GM23338 (cell line): ENCODE measurements at regions not wholly inside any gene's neighbourhood (a gene's known extent, or its start where the extent isn't known, plus 50 kb on each side); places are given as distances from the start of the nearest gene placed in this dataset.

Source experiments
- ATAC-seq: fragments of 200-7000 bp; cut with Tn5 transposase; 3 replicates; pipeline ENCODE4 v1.9.1; 2020
- DNase-seq: peaks from one replicate; pipeline ENCODE4 v3.0.0-alpha.2; 2015; ENCODE audit warnings: low spot score
- H2AFZ ChIP-seq: fragments of 200-600 bp; sonication (generic); 2 replicates; pipeline ENCODE4 v1.8.0; 2016; ENCODE audit warnings: antibody characterized with exemption, mild to moderate bottlenecking, moderate library complexity
- H3F3A ChIP-seq: fragments of 200-600 bp; sonication (generic); replicated peaks from 2 replicates; pipeline ENCODE4 v1.8.0; 2017; ENCODE audit warnings: antibody characterized with exemption, mixed run types, low read depth
- H3K27ac ChIP-seq: fragments of 200-600 bp; sonication (generic); 2 replicates; pipeline ENCODE4 v1.6.1; 2016; ENCODE audit warnings: low read depth
- H3K27me3 ChIP-seq: fragments of 200-600 bp; sonication (generic); 2 replicates; pipeline ENCODE4 v1.8.0; 2016; ENCODE audit warnings: mild to moderate bottlenecking, mixed run types, moderate library complexity; ENCODE audit not compliant: insufficient read depth
- H3K36me3 ChIP-seq: fragments of 200-600 bp; sonication (generic); 2 replicates; pipeline ENCODE4 v1.8.0; 2016; ENCODE audit warnings: mild to moderate bottlenecking; ENCODE audit not compliant: insufficient read depth
- H3K4me1 ChIP-seq: fragments of 200-600 bp; sonication (generic); 2 replicates; pipeline ENCODE4 v1.8.0; 2016; ENCODE audit warnings: mild to moderate bottlenecking, moderate library complexity; ENCODE audit not compliant: insufficient read depth
- H3K4me2 ChIP-seq: fragments of 200-600 bp; sonication (generic); 2 replicates; pipeline ENCODE4 v1.7.1; 2017; ENCODE audit warnings: mixed run types
- H3K4me3 ChIP-seq: fragments of 200-600 bp; sonication (generic); 2 replicates; pipeline ENCODE4 v1.6.1; 2016; ENCODE audit warnings: mixed run types
- H3K79me2 ChIP-seq: fragments of 200-600 bp; sonication (generic); replicated peaks from 2 replicates; pipeline ENCODE4 v1.8.0; 2017; ENCODE audit warnings: mild to moderate bottlenecking; ENCODE audit not compliant: insufficient read depth
- H3K9me2 ChIP-seq: fragments of 200-600 bp; sonication (generic); 2 replicates; pipeline ENCODE4 v1.8.0; 2017; ENCODE audit not compliant: insufficient read depth
- H4K20me1 ChIP-seq: fragments of 200-600 bp; sonication (generic); replicated peaks from 2 replicates; pipeline ENCODE4 v1.8.0; 2017; ENCODE audit warnings: mild to moderate bottlenecking; ENCODE audit not compliant: insufficient read depth
- H3K27ac Mint-ChIP-seq: 2 replicates; pipeline ENCODE4 v1.8.0; 2020; ENCODE audit warnings: inconsistent platforms, mild to moderate bottlenecking, moderate library complexity, mixed read lengths
- H3K27me3 Mint-ChIP-seq: 3 replicates; pipeline ENCODE4 v1.8.0; 2022; ENCODE audit warnings: low read depth, mild to moderate bottlenecking, moderate library complexity, mixed read lengths, inconsistent platforms; ENCODE audit not compliant: insufficient read depth, poor library complexity
- H3K36me3 Mint-ChIP-seq: 3 replicates; pipeline ENCODE4 v1.8.0; 2021; ENCODE audit warnings: low read depth, mild to moderate bottlenecking, inconsistent platforms, moderate library complexity, mixed read lengths
- H3K4me1 Mint-ChIP-seq: 3 replicates; pipeline ENCODE4 v1.8.0; 2020; ENCODE audit warnings: mild to moderate bottlenecking, inconsistent platforms, mixed read lengths
- H3K4me3 Mint-ChIP-seq: 3 replicates; pipeline ENCODE4 v1.8.0; 2021; ENCODE audit warnings: moderate library complexity, mild to moderate bottlenecking, inconsistent platforms, mixed read lengths
- H3K9me3 Mint-ChIP-seq: 3 replicates; pipeline ENCODE4 v1.8.0; 2020; ENCODE audit warnings: moderate library complexity, mild to moderate bottlenecking, inconsistent platforms, mixed read lengths
- CREB1 ChIP-seq: fragments of 250-450 bp; sonication (Bioruptor Pico); IDR thresholded peaks from 2 replicates; pipeline ENCODE4 v1.5.0; 2020; ENCODE audit warnings: low read depth, mild to moderate bottlenecking, moderate library complexity
- JUNB ChIP-seq: IDR thresholded peaks from one replicate; pipeline ENCODE4 v1.6.1; 2016; ENCODE audit warnings: antibody characterized with exemption; ENCODE audit not compliant: unreplicated experiment
- NANOG ChIP-seq: IDR thresholded peaks from 2 replicates; pipeline ENCODE4 v1.6.1; 2016; ENCODE audit warnings: antibody characterized with exemption, borderline replicate concordance
- POLR2AphosphoS5 ChIP-seq: IDR thresholded peaks from 2 replicates; pipeline ENCODE4 v1.6.1; 2016; ENCODE audit warnings: antibody characterized with exemption, low read depth
- REST ChIP-seq: IDR thresholded peaks from one replicate; pipeline ENCODE4 v1.6.1; 2018; ENCODE audit warnings: antibody characterized with exemption; ENCODE audit not compliant: unreplicated experiment
- ZNF114 ChIP-seq: fragments of 250-450 bp; sonication (Bioruptor Pico); IDR thresholded peaks from 2 replicates; pipeline ENCODE4 v1.5.0; 2020; ENCODE audit warnings: mild to moderate bottlenecking, moderate library complexity
- ZNF331 ChIP-seq: fragments of 250-450 bp; sonication (Bioruptor Pico); IDR thresholded peaks from 2 replicates; pipeline ENCODE4 v1.5.0; 2020; ENCODE audit warnings: low read depth, mild to moderate bottlenecking, moderate library complexity
- ZNF462 ChIP-seq: fragments of 250-450 bp; sonication (Bioruptor Pico); IDR thresholded peaks from 2 replicates; pipeline ENCODE4 v1.5.0; 2020; ENCODE audit warnings: mild to moderate bottlenecking, moderate library complexity
- TF ChIP-seq, protein P1 (sequence below): IDR thresholded peaks from 2 replicates; pipeline ENCODE4 v1.6.1; 2016; ENCODE audit warnings: antibody characterized with exemption

DNA sequence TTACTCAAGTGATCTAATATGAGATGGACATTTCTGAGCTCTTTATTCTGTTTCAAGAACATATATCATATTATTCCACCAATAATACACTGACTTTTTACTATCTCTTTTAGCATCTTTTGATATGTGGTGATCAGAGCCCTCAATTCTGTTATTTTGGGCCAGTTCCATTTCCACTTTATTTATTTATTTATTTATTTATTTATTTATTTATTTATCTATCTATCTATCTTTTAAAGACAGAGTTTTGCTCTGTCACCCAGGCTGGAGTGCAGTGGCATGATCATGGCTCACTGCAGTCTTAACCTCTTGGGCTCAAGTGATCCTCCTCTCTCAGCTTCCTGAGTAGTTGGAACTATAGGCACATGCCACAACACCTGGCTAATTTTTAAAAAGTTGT, 57.4 kb upstream of the GRID2 start (continued):
- no peak for TF ChIP-seq REST
- no peak for TF ChIP-seq ZNF114 (CRISPR knock-in tag)
- TF ChIP-seq ZNF331 (CRISPR knock-in tag) = no peak
- no peak for TF ChIP-seq NANOG

DNA sequence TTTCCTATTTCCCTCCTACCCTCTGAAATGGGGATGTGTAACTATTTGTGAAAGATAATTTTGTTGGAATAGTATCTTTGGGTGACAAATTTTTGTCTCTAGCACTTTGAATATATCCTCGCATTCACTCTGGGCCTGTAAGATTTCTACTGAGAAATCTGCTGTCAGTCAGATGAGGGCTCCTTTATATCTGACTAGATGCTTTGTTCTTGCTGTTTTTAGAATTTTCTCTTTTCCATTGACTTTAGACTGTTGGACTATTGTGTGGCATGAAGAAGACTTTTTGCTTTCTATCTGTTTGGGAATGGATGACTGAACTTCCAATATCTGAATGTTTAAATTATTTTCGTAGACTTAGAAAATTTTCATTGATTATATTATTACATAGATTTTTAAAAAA, 54.2 kb upstream of the GRID2 start:
- Histone ChIP-seq H3K27ac (no peak overlapping the region), H3K36me3 (no peaks in the 10 kb centered on the region), H3K4me1 (no peaks in the 10 kb centered on the region), H4K20me1 (no peaks in the 10 kb centered on the region), H3K4me2 (no peak overlapping the region), H3K27me3 (peaks cover 44% of the 10 kb centered on the region), H3K79me2 (no peaks in the 10 kb centered on the region), H3K9me2 (no peaks in the 10 kb centered on the region; the same call in 1 of the 2 replicates), H3K4me3 (no peak overlapping the region), H2AFZ (no peak overlapping the region), H3F3A (peaks cover 22% of the 10 kb centered on the region)
- ATAC-seq (no peak), DNase-seq (no peak)
- Mint-ChIP-seq H3K27ac (no peak overlapping the region), H3K27me3 (peaks cover 39% of the 10 kb centered on the region), H3K4me1 (no peaks in the 10 kb centered on the region; the same call in 2 of the 3 replicates), H3K9me3 (peaks cover 69% of the 10 kb centered on the region), H3K36me3 (peaks cover 60% of the 10 kb centered on the region), H3K4me3 (no peak overlapping the region)
- TF ChIP-seq ZNF114 (CRISPR knock-in tag) (no peak), REST (no peak), ZNF462 (CRISPR knock-in tag) (no peak), CREB1 (CRISPR knock-in tag) (no peak), JUNB (no peak), POLR2AphosphoS5 (no peak)
- TF ChIP-seq, protein P1, sequence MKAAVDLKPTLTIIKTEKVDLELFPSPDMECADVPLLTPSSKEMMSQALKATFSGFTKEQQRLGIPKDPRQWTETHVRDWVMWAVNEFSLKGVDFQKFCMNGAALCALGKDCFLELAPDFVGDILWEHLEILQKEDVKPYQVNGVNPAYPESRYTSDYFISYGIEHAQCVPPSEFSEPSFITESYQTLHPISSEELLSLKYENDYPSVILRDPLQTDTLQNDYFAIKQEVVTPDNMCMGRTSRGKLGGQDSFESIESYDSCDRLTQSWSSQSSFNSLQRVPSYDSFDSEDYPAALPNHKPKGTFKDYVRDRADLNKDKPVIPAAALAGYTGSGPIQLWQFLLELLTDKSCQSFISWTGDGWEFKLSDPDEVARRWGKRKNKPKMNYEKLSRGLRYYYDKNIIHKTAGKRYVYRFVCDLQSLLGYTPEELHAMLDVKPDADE = no peak
